ENCODE measurements at regions not wholly inside any gene's neighbourhood (a gene's known extent, or its start where the extent isn't known, plus 50 kb on each side); places are given as distances from the start of the nearest gene placed in this dataset.
"Not testable (repeated sequence)": the region's sequence is repeated elsewhere in the genome, so short reads cannot be mapped to it uniquely, and the experiment has no call there.

DNA sequence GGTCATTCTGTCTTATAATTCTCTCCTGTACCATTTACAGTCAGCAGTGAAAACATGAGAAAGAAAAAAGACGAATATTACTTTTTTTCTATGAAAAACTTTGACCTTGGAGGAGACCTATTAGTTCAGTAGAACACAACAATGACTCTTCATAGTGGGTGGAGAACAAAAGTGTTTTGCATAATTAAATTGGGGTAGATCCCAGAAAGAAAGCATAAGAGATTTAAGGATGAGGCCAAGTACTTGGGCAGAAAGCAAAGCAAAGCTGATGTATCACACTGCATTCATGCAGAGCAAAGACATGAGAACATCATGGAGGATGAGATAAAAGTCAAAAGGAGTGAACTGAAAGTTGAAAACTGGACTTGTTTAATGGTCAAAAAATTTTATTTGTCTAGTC is 1273.4 kb downstream of the ROBO2 start:
- DNase-seq (ENCODE audit: low spot score), result no peak

DNA sequence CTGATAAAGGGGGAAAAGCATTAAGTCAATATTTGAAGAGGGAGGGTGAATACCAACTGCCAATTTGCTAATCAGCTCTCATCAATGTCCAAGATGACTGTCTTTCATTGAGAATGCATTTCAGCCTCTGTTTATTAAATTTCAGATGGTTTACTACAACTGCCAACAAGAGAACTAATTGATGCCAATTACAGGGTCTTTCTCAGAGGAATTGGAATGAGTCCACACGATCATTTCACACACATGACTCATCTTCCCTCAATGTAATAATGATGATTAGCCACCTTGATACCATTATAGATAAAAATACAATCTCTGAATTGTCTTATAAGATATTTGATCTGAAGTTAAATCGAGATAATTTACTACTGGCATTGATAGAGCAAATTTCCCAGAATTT is 1274.4 kb downstream of the ROBO2 start:
- no peak for DNase-seq (ENCODE audit: low spot score)

DNA sequence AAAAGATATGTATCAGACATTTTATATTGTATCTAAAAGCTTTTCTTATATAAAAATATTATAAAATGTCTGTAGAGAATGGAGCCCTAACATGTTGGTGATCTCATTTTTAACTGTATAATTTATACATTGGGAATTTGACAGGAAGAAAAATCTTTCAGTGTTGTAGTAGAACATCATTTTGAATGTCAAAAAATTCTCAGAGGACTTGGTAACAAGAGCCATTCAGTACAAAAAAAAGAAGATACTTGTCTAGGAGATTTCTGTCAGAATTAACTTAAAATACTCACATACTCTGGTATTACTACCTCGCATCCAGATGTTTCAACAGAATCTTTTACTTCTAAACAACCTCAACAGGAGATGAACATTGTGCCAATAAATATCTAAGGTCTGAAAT is 1277.9 kb downstream of the ROBO2 start:
- DNase-seq (ENCODE audit: low spot score), result no peak

DNA sequence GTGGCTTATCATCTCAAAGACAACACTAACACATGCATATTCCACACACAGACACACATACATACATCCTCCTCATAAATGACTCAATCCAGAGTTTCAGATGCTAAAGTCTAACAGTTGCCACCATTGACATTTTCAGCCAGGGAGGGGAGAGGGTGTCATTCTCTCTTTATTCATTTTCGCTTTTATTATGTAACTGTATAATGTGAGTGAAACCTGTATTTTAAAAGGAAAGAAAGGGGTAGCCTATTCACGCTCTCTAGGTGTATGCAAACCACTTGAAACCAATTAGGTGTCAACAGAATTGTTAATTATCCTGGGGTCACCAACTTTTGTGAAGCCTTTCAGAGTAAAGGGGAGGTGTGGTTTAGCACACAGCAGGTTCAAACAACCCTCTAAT is 1282.9 kb downstream of the ROBO2 start:
- no peak for DNase-seq (ENCODE audit: low spot score)

DNA sequence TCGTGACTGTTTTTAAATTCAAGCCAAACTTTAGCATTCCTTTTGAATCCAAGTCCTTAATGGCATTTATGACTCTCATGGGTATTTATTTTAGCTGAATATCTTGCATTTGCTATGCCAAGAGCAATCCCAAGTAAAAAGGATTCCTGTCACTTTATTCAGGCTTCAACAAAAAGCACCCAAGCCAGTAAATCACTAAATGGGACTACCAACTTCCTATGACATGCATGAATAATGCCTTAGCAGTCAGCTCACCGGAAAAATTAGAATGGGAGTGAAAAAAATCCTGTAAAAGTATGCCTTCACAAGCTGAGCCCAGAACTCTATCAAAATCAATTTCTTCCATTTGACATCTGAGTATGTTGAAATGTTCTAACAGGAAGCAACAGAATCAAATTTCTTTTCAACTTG is 1297.9 kb downstream of the ROBO2 start:
- no peak for DNase-seq (ENCODE audit: low spot score)

DNA sequence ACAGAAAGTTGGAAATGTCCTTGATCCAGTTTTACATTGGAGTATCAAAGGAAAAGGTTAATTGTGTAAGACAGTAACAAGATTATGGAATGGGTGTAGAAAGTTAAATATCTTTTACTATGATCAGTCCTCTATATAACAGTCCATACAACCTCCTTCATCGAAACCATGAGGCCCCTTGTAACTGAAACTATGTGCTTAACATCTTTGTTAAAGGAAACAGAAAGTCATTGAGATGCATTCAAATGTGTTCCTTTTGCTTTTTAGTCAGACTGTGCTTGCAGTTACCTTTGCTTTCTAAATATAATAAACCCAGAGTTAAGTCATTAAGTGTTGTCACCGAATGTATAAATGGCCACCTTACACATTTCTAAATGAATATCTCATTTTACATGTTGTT is 1298.5 kb downstream of the ROBO2 start:
- DNase-seq (ENCODE audit: low spot score), result no peak

DNA sequence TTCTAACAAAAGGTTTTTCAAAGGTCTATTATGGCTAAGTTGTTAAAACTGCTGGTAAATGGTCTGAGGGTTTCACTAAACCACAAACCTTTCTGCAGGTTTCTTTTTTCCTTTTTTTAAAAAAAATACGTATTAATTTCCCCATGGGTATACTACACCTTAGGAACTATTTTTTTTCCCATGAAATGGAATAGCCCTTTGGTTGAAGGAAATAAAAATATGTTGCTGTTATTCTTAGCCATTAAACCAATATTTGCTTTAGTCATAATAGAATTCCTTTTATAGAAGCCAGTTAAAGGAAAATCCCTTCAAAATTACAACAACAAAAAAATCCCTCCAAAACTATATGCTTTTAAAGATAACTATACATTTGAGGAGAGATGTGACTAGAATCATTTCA is 1303.3 kb downstream of the ROBO2 start:
- no peak for DNase-seq (ENCODE audit: low spot score)

DNA sequence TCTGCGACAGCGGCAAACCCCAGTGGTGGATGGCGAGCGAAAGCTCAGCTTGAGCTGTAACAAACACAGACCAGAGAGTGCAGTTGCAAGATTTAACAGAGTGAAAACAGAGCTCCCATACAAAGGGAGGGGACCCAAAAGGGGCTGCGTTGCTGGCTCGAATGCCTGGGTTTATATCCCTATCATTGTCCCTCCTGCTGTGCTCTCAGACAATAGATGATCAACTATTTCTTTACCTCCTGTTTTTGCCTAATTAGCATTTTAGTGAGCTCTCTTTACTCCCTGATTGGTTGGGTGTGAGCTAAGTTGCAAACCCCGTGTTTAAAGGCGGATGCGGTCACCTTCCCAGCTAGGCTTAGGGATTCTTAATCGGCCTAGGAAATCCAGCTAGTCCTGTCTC is 1304.4 kb downstream of the ROBO2 start:
- DNase-seq (ENCODE audit: low spot score), result not testable (repeated sequence)

DNA sequence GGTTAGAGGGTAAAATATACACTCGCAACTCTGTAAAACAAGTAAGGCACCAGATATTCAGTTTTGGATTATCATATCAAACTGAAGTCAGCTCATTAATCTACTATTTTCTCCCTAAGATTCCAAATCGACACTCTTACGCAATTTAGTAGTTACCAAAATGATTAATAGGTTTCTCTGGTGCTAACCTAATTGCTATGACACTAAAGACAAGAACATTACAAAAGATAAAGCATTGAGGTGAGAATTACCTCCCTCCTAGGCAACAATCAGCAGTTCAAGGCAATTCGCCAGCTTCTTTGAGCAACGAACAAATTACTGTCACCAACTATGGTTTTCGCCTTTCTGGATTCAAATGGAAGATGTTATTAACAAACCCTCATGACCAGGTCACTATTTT is 1305.0 kb downstream of the ROBO2 start:
- no peak for DNase-seq (ENCODE audit: low spot score)

DNA sequence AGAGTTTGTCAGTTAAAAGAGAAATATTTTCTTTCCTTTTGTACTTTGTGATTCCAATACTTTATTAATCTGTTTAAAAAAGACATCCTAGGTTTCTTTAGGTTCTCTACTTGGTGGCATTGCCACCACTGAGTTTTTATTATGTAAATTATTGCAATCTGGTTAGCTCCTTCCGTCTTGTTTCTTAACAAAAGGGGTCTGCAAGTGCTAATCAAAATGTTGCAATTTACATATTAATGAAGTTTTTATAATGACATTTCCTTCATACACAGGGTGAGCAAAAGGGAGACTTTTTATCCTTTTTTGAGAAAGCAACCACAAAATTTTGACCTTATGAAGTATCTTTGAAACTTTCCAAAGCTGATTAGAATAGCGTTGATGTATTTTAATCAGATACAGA is 1307.3 kb downstream of the ROBO2 start:
- no peak for DNase-seq (ENCODE audit: low spot score)

DNA sequence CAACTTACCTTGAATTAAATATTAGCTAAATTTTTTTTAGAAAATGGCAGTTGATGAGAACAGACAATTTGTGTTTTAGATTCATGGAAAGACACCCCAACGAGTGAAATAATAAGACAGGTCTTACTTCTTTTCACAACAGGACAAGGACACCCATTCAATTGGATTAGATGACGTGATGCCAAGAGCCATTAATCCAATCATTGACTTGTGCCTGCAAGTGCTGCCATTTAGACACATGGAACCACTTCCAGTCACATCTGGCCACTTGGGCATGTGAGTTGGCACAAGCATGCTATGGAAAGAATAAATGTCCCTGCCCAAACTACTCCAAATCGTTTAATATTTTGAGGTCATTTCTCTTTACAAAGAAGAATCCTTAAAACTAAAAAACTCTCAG is 1308.8 kb downstream of the ROBO2 start:
- no peak for DNase-seq (ENCODE audit: low spot score)

DNA sequence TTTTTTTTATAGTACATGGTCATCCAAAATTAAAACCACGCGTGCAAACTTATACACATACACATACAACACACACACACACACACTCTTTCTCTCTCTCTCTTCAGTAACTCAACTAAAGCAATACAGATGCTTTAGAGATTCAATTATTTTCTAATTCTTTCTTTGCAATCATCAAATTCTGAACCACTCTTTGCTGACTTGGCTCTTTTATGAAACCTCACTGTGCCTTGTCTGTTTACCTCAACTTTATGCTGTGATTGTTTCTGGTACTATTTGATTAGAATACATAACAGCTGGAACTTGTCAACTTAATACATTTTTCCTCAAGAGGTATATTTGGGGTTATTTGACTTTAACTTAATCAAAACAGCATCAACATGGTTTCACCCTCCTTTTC is 1309.7 kb downstream of the ROBO2 start:
- no peak for DNase-seq (ENCODE audit: low spot score)

DNA sequence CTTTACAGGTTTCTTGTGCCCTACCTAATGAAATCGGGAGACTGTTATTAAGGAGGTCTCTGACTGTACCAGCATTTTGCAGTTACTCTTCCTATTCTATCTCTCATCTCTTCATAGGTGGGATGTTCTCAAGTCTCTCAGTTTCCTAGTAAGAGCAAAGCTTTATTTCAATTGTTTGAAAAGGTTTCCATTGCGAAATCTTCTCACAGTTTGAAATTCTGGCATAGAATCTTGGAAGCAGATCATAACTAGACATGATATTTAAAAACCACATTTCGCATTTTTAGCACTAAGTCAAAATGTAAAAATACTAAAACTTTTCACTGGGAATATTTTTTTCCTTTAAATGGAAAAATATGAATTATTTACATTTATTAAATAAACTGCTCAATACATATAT is 1311.4 kb downstream of the ROBO2 start:
- DNase-seq (ENCODE audit: low spot score), result no peak

DNA sequence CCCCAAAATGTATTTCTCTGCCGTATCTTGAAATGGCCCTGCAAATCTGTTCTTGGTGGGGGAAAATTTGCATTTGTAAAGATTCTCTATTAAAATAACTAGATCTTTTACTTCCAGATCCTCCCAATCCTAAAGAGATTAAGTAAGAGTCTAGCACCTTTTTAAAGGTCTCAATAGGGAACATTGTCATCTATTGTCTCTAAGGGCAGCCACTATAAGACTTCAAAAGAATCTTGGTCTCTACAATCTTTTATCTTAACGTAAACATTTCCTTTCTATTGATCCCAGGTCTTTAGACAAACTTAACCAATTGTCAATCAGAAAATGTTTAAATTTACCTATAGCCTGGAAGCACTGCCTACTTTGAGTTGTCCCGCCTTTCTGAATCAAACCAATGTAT is 1313.3 kb downstream of the ROBO2 start:
- no peak for DNase-seq (ENCODE audit: low spot score)

DNA sequence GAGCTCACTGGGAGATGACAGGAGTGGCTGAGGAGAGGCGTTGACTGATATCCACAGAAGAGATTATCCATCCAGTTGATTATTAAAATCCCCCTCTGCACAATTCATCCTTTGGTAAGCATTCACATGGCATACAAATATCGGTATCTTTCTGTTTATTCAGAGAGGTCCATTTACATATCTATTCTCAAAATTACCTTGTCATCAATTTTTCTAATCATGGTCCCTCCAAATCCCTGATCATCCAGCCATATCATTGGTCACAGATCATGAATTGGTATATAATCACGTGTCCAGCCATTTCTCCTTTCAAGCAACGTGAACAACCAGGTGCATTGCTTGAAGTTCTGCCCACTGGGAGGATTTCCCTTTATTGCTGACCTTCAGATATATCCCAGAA is 1321.0 kb downstream of the ROBO2 start:
- no peak for DNase-seq (ENCODE audit: low spot score)

DNA sequence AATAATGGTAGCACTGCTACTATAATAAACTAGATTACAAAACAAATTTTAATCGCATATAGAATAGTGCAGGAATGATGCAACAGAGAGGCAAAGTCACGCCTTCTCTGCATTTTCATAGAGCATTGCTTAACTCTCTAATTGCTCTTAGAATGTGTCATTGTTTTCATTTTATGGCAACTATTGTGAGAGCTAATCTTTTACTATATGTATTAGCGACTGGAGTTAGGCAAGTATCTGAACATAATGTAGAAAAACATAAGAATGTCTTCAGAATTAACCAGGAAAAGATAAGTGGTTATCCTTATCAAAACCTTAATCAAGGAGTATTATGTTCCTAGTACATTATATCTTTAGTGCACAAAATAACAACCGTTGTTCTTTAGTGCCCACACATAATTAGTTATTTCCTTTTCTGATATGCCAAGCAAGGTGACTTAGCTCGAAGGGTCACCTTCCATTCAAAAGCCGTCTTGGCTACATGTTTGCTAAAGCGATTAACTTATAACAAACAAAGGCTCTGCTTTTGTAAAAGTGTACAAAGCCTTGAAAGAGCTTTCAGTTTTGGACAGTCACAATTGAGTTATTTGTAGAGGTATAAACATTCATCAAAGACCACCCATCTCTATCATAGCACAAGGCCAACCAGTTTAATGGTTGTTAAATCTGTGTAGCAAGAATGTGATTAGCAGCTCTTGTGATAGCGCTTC is 1328.9 kb downstream of the ROBO2 start:
- no peak for DNase-seq (ENCODE audit: low spot score)

DNA sequence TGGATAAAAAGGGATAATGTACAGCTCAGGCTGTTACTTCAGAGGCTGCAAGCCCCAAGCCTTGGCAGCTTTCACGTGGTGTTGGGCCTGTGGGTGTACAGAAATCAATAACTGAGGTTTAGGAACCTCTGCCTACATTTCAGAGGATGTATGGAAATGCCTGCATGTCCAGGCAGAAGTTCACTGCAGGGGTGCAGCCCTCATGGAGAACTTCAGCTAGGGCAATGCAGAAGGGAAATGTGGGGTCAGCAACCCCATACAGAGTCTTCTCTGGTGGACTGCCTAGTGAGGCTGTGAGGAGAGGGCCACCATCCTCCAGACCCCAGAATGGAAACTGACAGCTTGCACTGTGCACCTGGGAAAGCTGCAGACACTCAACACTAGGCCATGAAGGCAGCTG is 1350.3 kb downstream of the ROBO2 start:
- DNase-seq (ENCODE audit: low spot score), result no peak

DNA sequence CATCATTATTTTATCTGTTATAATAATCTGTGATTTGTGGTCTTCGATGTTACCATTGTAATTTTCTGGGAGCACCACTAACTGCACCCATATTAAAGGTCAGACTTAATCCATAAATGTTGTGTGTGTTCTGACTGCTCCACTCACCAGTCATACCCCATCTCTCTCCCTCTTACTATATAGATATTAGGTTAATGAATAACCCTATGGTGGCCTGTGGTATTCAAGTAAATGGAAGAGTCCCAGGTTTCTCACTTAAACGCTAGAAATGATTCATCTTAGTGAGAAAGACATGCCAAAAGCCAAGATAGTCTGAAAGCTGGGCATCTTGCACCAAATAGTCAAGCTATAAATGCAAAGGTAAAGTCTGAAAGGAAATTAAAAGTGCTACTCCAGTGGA is 1358.5 kb downstream of the ROBO2 start:
- DNase-seq (ENCODE audit: low spot score), result no peak

DNA sequence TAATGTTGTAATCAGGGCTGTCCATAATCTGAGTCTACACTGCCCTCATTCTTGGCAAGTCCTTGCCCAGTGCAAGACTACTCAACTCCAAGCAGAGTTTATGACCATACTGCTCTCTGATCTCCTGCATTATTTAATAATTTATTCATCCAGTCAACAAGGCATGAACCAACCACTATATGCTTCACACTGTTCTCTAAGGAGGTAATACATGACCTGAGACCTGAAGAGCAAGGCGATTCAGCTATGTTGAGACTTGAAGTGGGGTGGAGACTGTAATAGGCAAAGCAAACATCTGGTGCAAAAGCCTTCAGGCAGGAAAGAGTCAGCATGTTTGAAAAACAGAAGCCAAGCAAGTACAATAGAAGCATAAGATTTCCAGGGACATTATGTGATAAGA is 1362.8 kb downstream of the ROBO2 start:
- DNase-seq (ENCODE audit: low spot score), result no peak

DNA sequence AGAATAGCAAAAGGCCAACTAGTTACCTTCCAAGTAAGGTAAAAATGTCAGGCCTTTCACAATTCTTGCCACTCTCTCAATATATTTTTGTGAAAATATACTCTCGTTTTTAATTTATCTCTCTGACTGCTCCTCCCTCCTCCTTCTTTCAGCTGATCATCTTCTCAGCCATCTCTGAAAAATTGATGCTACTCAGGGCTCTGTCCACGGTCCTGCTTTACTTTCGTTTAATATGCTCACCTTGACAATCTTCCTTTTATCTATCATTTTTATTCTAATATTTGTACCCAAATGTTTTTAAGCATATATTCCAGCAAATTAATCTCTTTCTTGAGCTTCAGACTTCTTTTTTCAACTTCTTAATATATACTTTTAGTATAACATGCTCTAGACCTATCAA is 1362.1 kb downstream of the ROBO1 start:
- no peak for DNase-seq (ENCODE audit: low spot score)

DNA sequence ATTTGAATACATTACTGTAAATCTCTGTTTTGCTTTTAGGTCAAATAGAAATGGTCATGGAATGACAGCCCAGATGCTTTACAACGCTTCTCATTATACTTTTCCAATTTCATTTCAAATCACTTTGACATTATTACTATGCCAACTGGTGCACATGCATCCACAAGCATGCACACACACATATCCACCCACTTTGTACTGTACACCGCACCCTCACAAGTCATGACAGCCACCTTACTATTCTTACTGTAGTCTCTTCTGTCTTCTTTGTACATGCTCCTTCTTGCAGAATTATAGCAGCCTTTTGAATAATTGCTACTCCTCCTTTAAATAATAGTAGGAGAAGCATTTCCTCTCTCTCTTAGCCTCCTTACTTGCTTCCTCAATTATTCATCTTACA is 1361.4 kb downstream of the ROBO1 start:
- no peak for DNase-seq (ENCODE audit: low spot score)

DNA sequence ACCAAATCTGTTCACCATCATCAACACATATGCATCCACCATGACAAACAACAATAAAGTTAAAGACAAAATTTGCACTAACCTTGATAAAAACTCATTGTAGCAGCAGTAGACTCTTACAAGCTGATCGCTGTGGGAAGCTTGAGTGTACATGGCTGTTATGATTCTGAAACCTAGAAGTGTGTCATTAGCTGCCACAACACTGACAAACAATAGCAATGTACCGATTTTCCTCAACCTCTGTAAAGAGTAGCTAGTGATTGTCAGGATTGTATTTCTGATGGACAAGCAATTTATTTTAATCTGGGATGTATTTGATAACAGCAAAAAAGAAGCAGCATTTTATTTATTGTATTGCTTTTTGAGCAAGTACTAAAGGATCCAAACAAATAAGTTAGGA is 1357.7 kb downstream of the ROBO1 start:
- no peak for DNase-seq (ENCODE audit: low spot score)

DNA sequence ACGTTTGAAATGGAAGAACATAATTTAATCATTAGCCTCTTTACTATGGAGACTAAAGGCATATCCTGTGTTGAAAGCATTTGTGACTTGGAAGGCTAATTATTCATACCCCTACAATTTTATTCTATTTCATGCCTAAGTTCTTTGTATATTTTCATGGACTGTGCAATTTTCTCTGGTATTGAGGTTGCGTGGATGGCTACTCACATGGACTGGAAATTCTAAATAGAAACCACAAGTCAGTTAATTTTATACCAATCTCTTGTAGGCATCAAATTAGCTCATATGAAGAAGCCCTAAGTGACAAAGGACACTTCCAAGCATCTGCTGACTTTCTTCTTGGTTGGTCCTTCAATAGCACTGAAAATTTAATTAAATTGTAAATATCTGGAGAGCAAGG is 1353.5 kb downstream of the ROBO1 start:
- no peak for DNase-seq (ENCODE audit: low spot score)

DNA sequence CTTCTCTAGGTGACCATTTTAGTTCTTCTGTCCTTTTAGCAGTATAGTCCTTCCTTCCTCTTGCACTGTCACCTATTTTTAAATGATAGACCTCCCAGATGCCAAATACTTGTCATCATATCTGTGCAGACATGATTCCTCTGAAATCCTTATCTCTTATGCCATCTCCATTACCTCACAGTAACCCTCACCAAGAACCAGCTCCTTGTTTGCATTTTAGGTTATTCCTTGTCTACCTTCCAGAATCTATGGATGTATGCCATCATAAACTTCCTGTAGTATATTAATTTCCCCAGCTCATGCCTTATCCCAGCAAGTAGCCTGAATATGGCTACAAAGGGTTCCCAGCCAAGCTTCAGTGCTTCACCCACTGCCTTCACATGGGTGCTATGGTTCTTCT is 1347.2 kb downstream of the ROBO1 start:
- no peak for DNase-seq (ENCODE audit: low spot score)

All from H4 (cell line).